ENCODE measurements at regions not wholly inside any gene's neighbourhood (a gene's known extent, or its start where the extent isn't known, plus 50 kb on each side); places are given as distances from the start of the nearest gene placed in this dataset.

DNA sequence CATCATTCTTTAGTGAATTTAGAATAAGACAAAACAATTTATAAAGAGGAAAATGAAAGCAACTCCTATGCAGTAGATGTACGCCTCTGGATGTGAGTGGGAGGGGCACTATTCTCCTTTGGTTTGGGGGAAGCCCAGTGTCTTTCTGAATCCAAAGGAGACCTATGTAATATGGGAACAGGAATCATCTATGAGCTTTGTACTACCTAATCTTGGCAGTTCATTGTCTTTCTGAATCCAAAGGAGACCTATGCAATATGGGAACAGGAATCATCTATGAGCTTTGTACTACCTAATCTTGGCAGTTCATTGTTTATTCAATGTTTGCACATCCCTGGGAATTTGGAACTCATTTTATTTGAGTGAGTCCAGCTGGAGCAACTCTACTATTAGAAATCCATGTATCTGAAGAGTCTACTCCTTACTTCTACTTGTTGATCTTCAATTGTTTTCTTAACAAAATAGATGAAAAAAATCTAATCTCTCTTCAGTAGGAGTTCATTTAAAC, 401.1 kb upstream of the LRATD1 start:
- no peak for DNase-seq
- Mint-ChIP-seq H3K4me1 (no peaks in the 10 kb centered on the region), H3K9me3 (peaks cover 2% of the 10 kb centered on the region), H3K36me3 (ENCODE audit: low read depth) (no peaks in the 10 kb centered on the region), H3K4me3 (no peak overlapping the region), H3K27ac (no peak overlapping the region), H3K27me3 (no peaks in the 10 kb centered on the region)
- POLR2A ChIA-PET = no interaction called here
- CTCF ChIA-PET = no interaction called here

DNA sequence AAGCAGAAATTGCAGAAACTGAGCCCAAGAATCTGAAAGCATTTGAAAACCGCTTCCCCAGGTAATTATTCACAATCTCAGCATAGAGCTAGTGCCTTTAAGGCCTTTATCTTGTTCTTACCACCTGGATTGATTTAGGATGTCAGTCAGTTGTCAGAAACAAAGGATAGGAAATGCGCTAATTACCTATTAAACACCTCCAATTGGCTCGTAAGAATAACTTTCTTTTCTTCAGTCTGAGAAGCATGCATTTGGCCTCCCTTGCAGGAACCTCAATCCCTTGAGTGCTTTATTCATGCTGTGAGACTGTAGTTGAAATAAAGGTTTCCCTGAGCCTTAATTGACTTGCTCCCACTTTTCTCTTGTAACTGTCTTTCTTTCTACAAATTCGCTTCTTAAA, 400.3 kb upstream of the LRATD1 start:
- CTCF ChIA-PET = no interaction called here
- no peaks in the 10 kb centered on the region for H3K27me3 Mint-ChIP-seq
- H3K27ac Mint-ChIP-seq = no peak overlapping the region
- H3K4me3 Mint-ChIP-seq = no peak overlapping the region
- no peaks in the 10 kb centered on the region for H3K36me3 Mint-ChIP-seq (ENCODE audit: low read depth)
- POLR2A ChIA-PET = no interaction called here
- peaks cover 2% of the 10 kb centered on the region for H3K9me3 Mint-ChIP-seq
- no peak for DNase-seq
- H3K4me1 Mint-ChIP-seq = no peaks in the 10 kb centered on the region

DNA sequence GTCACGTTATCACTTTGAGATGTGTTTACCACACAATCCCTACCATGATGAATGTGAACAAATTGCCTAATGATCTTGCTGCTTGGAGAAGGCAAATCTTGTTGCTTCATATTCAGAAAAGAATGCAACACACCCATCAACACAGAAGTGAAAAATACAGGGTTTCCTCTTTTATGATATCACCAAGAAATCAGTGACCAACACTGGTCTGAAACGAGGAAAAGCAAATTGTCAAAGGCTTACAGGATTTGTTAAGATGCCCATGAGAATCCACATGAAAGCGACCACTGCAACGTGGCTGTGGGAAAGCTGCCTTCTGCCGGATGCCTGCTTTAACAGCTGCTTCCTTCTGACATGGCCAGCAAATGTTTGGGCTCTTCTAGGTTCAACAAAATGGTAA, 397.6 kb upstream of the LRATD1 start:
- no peak overlapping the region for H3K27ac Mint-ChIP-seq
- POLR2A ChIA-PET = no interaction called here
- CTCF ChIA-PET = no interaction called here
- H3K4me3 Mint-ChIP-seq = no peak overlapping the region
- H3K36me3 Mint-ChIP-seq (ENCODE audit: low read depth) = no peaks in the 10 kb centered on the region
- no peaks in the 10 kb centered on the region for H3K27me3 Mint-ChIP-seq
- DNase-seq = no peak
- H3K9me3 Mint-ChIP-seq = peaks cover 2% of the 10 kb centered on the region
- no peaks in the 10 kb centered on the region for H3K4me1 Mint-ChIP-seq

DNA sequence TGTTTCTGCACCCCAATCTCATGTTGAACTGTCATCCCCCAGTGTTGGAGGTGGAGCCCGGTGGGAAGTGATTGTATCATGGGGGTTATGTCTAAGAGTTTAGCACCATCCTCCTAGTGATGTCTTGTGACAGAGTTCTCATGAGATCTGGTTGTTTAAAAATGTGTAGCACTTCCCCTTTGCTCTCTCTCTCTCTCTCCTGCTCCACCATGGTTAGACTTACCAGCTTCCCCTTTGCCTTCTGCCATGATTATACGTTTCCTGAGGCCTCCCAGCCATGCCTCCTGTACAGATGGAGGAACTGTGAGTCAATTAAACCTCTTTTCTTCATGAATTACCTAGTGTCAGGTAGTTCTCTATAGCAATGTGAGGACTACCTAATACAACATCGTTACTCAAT, 396.9 kb upstream of the LRATD1 start:
- Mint-ChIP-seq H3K36me3 (ENCODE audit: low read depth) (no peaks in the 10 kb centered on the region), H3K4me3 (no peak overlapping the region)

DNA sequence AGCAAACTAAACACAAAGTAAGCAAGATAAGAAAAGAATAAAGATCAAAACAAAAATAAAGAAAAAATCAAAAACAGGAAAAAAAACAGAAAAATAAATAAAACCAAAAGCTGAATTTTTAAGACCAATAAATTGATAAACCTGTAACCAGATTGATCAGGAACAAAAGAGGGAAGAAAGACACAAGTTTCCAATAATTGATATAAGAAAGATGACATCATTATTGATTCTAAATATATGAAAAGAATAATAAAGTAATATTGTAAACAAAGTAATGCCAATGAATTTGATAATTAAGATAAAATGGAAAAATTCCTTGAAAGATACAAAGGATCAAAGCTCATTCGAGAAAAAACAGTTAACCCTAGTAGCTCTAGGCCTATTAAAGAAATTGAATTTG, 394.6 kb upstream of the LRATD1 start:
- CTCF ChIA-PET = no interaction called here
- POLR2A ChIA-PET = no interaction called here
- Mint-ChIP-seq H3K36me3 (ENCODE audit: low read depth) (no peaks in the 10 kb centered on the region), H3K4me3 (no peak overlapping the region), H3K27me3 (no peaks in the 10 kb centered on the region), H3K9me3 (peaks cover 2% of the 10 kb centered on the region), H3K27ac (no peak overlapping the region), H3K4me1 (no peaks in the 10 kb centered on the region)
- no peak for DNase-seq

More for the DNA sequence above, 396.9 kb upstream of the LRATD1 start:
- Mint-ChIP-seq H3K27ac (no peak overlapping the region), H3K4me1 (no peaks in the 10 kb centered on the region), H3K9me3 (peaks cover 2% of the 10 kb centered on the region), H3K27me3 (no peaks in the 10 kb centered on the region)
- ChIA-PET POLR2A (no interaction called here), CTCF (no interaction called here)
- DNase-seq = no peak

DNA sequence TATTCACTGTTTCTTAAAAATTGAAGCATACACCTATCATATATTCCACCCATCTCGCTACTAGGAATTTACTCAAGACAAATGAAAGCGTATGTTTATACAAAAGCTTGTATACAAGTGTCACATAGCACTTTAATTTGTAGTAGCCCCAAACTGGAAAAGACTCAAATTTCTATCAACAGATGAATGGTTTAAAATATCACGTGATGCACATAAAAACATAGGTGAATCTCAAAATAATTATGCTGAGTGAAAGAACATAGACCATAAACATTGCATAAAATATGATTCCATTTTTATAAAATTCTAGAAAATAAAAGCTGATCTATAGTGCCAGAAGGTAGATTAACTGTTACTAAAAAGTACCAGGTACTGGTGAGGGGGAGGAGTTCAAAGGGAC, 392.9 kb upstream of the LRATD1 start:
- no peak overlapping the region for H3K4me3 Mint-ChIP-seq
- no peaks in the 10 kb centered on the region for H3K36me3 Mint-ChIP-seq (ENCODE audit: low read depth)
- H3K27ac Mint-ChIP-seq = no peak overlapping the region
- H3K4me1 Mint-ChIP-seq = no peaks in the 10 kb centered on the region
- H3K27me3 Mint-ChIP-seq = no peaks in the 10 kb centered on the region
- ChIA-PET POLR2A (no interaction called here), CTCF (interaction anchor here (0.6 kb wide), 1 partner anchor 516 kb away, joined by 3 read pairs; no protein-coding TSS in a partner anchor)
- H3K9me3 Mint-ChIP-seq = peaks cover 2% of the 10 kb centered on the region
- DNase-seq = no peak

DNA sequence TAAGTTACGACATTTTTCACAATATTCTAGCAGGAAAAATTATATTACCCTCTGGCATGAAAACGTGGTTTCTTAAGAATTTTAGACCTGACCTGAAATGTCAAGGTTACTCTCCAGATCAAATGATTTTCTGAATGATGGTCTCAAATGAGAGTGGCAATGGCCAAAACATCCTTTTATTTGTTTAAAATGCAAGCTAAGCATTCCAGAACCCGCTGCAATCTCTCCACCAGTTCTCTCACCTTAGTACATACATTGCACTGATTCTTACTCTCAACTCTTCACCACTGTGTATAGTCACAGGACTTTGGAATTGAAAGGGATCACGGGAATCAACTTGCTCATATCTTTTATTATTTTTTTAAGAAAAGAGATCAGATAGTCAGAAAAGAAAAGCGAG, 391.6 kb upstream of the LRATD1 start:
- Mint-ChIP-seq H3K4me3 (no peak overlapping the region), H3K9me3 (peaks cover 2% of the 10 kb centered on the region), H3K27me3 (no peaks in the 10 kb centered on the region), H3K27ac (no peak overlapping the region), H3K36me3 (ENCODE audit: low read depth) (no peaks in the 10 kb centered on the region), H3K4me1 (no peaks in the 10 kb centered on the region)
- no peak for DNase-seq
- ChIA-PET CTCF (no interaction called here), POLR2A (no interaction called here)

DNA sequence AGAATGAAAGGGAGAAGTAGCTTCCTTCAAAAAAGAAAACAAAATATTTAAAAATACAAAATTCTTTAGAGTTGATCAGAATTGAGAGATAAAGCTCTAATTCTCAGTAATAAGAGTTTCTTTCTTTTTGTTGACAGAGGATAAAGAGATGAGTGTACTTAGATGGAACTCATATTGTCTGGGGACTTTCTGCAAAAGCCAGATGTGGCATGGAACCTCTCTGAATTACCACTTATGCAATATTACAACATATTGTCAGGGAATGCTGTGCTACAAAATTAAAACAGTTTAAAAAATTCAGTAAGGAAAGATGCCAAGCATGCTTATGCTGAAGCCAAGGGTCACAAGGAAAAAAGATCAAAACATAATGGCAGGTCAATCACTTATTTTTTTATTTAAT, 386.6 kb upstream of the LRATD1 start:
- Mint-ChIP-seq H3K9me3 (peaks cover 2% of the 10 kb centered on the region), H3K36me3 (ENCODE audit: low read depth) (no peaks in the 10 kb centered on the region), H3K4me1 (no peaks in the 10 kb centered on the region), H3K4me3 (no peak overlapping the region), H3K27me3 (no peaks in the 10 kb centered on the region), H3K27ac (no peak overlapping the region)
- no peak for DNase-seq
- ChIA-PET CTCF (no interaction called here), POLR2A (no interaction called here)

DNA sequence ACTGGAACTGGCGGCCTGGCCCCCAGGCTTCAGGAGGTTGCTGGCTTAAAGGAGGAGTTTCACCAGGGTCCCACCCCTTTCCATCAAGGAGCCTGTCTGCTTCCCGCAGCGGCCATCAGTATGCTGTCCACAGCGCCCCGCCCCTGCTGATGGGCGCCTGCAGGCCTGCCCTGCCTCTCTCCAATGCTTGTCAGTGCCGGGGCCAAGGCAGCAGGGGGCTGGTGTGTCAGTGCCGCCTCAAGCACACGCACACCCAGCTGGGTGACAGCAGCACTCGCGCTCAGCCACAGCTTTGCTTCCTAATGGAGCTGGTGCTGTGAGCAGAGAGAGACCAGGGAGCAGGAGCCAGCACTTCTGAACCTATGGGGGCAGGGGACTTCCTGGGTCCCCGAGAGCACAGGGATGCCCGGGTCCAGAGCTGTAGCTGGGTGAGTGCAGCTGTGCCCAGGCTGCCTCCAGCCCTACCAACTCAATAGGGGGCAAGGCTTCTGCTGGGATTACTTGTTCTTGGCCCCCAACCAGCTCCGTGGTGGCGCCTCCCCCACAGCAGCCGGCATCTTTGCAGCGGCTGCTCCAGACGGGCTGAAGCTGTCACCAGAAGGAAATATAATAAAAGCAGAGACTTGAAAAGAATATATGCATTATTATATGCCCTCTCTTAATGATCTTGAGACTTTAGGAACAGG, 377.2 kb upstream of the LRATD1 start:
- Mint-ChIP-seq H3K36me3 (ENCODE audit: low read depth) (no peaks in the 10 kb centered on the region), H3K4me1 (no peaks in the 10 kb centered on the region), H3K27me3 (no peaks in the 10 kb centered on the region), H3K27ac (no peak overlapping the region), H3K4me3 (no peak overlapping the region), H3K9me3 (no peaks in the 10 kb centered on the region)
- ChIA-PET POLR2A (no interaction called here), CTCF (no interaction called here)
- no peak for DNase-seq

DNA sequence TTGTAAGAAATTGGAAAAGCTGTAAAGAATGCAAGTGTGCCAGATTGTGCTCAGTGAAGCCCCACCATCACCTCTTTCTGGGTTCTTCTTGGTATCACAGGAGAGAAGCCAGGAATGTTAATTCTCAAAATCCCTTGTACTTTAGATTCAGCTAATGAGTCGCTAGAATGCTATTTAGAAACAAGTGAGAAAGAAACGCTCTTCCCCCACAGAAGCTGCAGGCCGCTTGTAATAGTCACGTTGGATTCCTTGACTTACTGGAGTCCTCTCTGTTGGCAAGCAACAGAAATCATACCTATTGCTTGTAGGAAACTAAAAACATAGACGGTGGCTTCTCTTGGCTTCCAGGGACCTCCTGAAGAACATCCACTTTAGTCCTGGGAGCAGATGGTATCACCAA, 375.6 kb upstream of the LRATD1 start:
- DNase-seq = no peak
- CTCF ChIA-PET = no interaction called here
- POLR2A ChIA-PET = no interaction called here
- Mint-ChIP-seq H3K4me3 (no peak overlapping the region), H3K9me3 (no peaks in the 10 kb centered on the region), H3K4me1 (no peaks in the 10 kb centered on the region), H3K27me3 (no peaks in the 10 kb centered on the region), H3K27ac (no peak overlapping the region), H3K36me3 (ENCODE audit: low read depth) (no peaks in the 10 kb centered on the region)

DNA sequence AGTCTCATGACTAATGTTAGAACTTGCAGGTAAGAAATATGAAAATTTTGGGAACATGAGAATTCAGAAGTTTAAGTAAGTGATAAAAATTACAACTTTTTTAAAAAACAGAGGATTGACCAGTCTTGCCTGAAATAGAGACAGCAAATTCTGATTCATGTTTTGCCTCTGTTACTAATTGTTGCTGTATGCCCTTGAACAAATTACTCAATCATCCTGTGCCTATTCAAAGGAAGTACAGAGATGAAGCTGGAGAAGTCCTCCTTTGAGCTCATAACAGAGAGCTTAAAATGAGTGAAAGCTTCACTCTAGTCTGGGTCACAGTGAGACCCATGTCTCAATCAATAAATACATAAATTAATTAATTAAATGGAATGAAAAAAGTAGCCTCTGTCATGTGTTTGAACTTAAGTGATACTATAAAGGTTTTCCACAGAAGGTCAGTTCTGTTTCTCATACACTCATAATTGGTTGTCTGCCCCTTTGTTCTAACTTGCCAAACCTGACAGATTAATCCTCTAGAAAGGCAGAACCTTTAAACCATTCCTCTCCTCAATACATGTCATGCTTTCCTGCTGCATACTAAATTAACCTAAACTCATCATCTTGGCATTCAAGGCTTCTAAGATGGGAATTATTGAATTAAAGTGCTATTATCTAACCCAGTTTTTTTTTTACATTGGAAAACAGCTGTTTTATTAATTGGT, 374.6 kb upstream of the LRATD1 start:
- Mint-ChIP-seq H3K4me3 (no peak overlapping the region), H3K9me3 (no peaks in the 10 kb centered on the region)

DNA sequence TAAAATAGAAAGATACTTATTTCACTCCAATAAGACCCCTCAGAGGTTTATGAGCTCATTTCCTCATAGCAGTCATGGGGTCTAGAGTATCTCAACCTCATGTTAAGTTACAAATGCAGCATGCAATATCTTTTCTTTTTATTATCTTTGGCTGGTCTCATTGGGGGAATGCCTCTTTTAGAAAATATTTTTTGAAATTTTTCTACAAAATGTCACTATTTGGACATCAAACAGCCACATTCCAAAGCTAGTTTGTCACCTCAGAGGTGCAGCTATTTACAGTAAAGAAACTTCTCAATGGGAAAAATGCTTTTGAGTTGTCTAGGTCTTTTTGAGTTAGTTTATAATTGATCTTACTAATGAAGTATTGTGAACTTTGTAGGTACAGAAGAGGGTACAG, 370.7 kb upstream of the LRATD1 start:
- no peaks in the 10 kb centered on the region for H3K4me1 Mint-ChIP-seq
- CTCF ChIA-PET = no interaction called here
- no peak overlapping the region for H3K4me3 Mint-ChIP-seq
- no peak overlapping the region for H3K27ac Mint-ChIP-seq
- peaks cover 3% of the 10 kb centered on the region for H3K9me3 Mint-ChIP-seq
- H3K36me3 Mint-ChIP-seq (ENCODE audit: low read depth) = no peaks in the 10 kb centered on the region
- POLR2A ChIA-PET = no interaction called here
- no peak for DNase-seq
- no peaks in the 10 kb centered on the region for H3K27me3 Mint-ChIP-seq

More for the DNA sequence above, 374.6 kb upstream of the LRATD1 start:
- H3K27me3 Mint-ChIP-seq = no peaks in the 10 kb centered on the region
- no peaks in the 10 kb centered on the region for H3K4me1 Mint-ChIP-seq
- H3K27ac Mint-ChIP-seq = no peak overlapping the region
- POLR2A ChIA-PET = no interaction called here
- CTCF ChIA-PET = no interaction called here
- DNase-seq = no peak
- no peaks in the 10 kb centered on the region for H3K36me3 Mint-ChIP-seq (ENCODE audit: low read depth)

DNA sequence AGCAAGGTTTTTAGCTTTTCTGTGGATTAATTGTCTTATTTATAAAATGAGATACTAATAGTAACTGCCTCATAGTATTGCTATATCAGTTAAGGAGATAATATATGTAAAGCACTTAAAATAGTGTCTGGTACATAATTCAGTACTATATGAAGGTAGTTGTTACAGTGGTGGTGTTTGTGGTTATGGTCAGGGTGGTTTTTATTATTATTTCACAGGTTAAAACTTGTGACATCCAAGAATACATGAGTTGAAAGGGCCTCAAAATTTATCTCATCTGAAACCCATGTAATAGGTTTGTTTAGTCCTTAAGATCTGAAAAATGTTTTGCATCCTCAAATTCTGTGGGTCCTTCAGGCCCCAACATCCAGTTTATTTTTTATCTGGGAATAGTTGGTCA, 369.5 kb upstream of the LRATD1 start:
- Mint-ChIP-seq H3K4me3 (no peak overlapping the region), H3K4me1 (no peaks in the 10 kb centered on the region), H3K36me3 (ENCODE audit: low read depth) (no peaks in the 10 kb centered on the region), H3K27me3 (no peaks in the 10 kb centered on the region), H3K9me3 (peaks cover 3% of the 10 kb centered on the region), H3K27ac (no peak overlapping the region)
- CTCF ChIA-PET = no interaction called here
- POLR2A ChIA-PET = no interaction called here
- no peak for DNase-seq

DNA sequence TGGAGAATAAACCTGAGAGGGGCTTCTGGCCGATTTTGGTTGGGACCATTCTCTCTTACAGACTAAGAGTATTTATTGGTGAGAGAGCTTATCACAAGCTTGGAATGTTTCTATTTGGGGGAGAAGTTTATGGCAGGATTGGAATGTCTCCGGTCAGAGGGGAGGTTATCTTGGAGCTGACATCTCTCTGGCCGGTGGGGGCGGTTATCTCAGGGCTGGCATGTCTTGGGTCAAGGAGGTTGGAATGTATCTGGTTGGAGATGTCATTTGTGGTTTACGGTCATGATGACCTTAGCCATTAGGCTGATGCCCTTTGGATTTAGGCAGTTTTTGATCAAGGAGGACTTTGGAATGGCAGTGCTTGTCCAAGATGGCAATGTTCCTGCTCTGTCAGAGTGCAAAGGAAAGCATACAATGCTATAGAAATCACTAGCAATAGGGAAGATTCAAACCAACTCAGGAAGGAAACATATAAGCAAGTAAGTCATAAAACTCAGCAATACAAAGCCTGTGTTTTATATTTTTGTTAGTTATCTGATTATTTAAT, 362.4 kb upstream of the LRATD1 start:
- no peak overlapping the region for H3K27ac Mint-ChIP-seq
- no peaks in the 10 kb centered on the region for H3K36me3 Mint-ChIP-seq (ENCODE audit: low read depth)
- peaks cover 12% of the 10 kb centered on the region for H3K9me3 Mint-ChIP-seq
- H3K4me3 Mint-ChIP-seq = no peak overlapping the region
- no peaks in the 10 kb centered on the region for H3K4me1 Mint-ChIP-seq
- ChIA-PET POLR2A (no interaction called here), CTCF (no interaction called here)
- H3K27me3 Mint-ChIP-seq = no peaks in the 10 kb centered on the region
- DNase-seq = no peak

Data from activated CD4-positive, alpha-beta T cell treated with anti-CD3 and anti-CD28 coated beads, Interleukin-2, amount 10 ng/mL, durations not matched to agents 7 days and 5 days (primary cell).